Activated naive CD8-positive, alpha-beta T cell treated with anti-CD3 and anti-CD28 coated beads, Interleukin-2, amount 10 ng/mL, durations not matched to agents 7 days and 5 days (primary cell): ENCODE measurements at regions not wholly inside any gene's neighbourhood (a gene's known extent, or its start where the extent isn't known, plus 50 kb on each side); places are given as distances from the start of the nearest gene placed in this dataset.

Source experiments
- ATAC-seq: fragments of 150-1000 bp; cut with Tn5 transposase; one replicate; pipeline ENCODE4 v1.10.0; 2021; ENCODE audit warnings: low read depth, moderate library complexity
- POLR2A ChIA-PET: fragments of 350-600 bp; sonication (Branson Sonifier 250); formaldehyde crosslinking; loops from one replicate; lab custom pipeline; 2021; ENCODE audit warnings: antibody characterized with exemption; lab: Charles Lee
- DNase-seq: peaks from one replicate; pipeline ENCODE4 v3.0.0; 2021
- H3K27ac Mint-ChIP-seq: one replicate; pipeline ENCODE4 v1.8.0; 2022; ENCODE audit warnings: mild to moderate bottlenecking, mixed read lengths
- H3K27me3 Mint-ChIP-seq: one replicate; pipeline ENCODE4 v1.8.0; 2022; ENCODE audit warnings: mild to moderate bottlenecking, moderate library complexity, mixed read lengths
- H3K36me3 Mint-ChIP-seq: one replicate; pipeline ENCODE4 v1.8.0; 2021; ENCODE audit warnings: mild to moderate bottlenecking, mixed read lengths
- H3K4me1 Mint-ChIP-seq: one replicate; pipeline ENCODE4 v1.8.0; 2021; ENCODE audit warnings: mixed read lengths
- H3K4me3 Mint-ChIP-seq: one replicate; pipeline ENCODE4 v1.8.0; 2022; ENCODE audit warnings: mild to moderate bottlenecking, moderate library complexity, mixed read lengths
- H3K9me3 Mint-ChIP-seq: one replicate; pipeline ENCODE4 v1.8.0; 2021; ENCODE audit warnings: mixed read lengths

DNA sequence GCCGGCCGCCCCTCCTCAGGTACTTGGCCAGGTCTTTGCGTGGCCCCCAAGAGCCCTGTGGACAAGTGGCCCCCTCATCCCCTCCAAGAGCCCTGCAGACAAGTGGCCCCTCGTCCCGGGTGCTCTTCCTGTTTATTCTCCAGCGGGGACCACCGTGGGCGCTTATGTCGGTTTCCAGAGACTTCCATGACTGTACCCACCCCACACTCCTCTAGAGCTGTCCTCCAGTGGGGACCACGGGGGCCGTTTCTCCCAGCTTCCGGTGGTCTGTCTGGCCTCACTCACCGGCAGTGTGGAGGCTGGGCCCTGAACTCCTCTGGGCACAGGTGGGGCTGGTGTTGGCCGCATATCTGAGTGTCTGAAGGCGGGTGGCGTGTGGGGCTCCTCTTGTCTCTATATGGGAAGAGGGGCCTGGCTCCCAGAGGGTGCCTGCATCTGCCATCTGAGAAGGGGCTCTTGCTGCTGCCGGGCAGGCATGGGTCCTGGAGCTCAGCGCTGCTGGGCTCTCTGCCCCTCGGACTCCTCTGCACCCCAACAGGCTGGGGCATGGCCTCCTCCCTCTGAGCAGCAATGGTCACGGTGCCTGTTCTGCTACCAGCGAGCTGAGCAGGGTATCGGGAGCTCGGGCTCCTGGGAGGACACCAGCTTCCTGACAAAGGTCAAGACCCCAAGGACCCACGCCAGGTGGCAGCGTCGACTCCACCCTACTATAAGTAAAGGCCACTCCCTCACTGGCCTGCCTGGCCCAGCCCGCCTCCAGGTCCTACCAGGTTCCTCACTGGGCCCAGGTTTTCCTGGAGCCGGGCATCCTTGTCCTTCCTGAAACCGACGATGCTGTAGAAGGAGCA, 1264.3 kb downstream of the BRD1 start:
- ATAC-seq (no peak), DNase-seq (no peak)
- H3K27me3 Mint-ChIP-seq: peaks cover 18% of the 10 kb centered on the region
- H3K27ac Mint-ChIP-seq: no peak overlapping the region
- H3K4me3 Mint-ChIP-seq: no peak overlapping the region
- POLR2A ChIA-PET: no interaction called here
- H3K4me1 Mint-ChIP-seq: peaks cover 6% of the 10 kb centered on the region
- no peaks in the 10 kb centered on the region for H3K9me3 Mint-ChIP-seq
- no peaks in the 10 kb centered on the region for H3K36me3 Mint-ChIP-seq

DNA sequence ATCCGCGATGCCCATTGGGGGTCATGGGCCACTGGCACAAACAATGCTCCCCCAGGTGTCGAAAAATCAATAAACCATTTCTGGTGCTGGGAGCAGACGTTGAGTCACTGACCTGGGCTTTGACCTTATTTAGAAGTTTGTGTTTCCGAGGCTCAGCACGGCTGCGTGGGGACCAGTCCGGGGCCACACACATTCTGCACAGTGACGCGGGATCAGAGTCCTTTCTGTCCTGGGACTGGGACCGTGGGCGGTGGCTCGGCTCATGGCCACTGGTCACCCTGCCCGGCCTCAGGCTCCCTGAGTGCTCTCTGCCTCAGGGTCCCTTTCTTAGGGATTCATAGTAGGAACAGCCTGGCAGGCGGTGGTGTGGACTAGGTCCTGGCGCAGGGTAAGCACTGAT, 1266.0 kb downstream of the BRD1 start:
- Mint-ChIP-seq H3K4me1 (peaks cover under 1% of the 10 kb centered on the region), H3K27me3 (peaks cover 3% of the 10 kb centered on the region), H3K36me3 (no peaks in the 10 kb centered on the region), H3K27ac (no peak overlapping the region), H3K9me3 (no peaks in the 10 kb centered on the region), H3K4me3 (no peak overlapping the region)
- no peak for ATAC-seq
- POLR2A ChIA-PET: no interaction called here
- no peak for DNase-seq

DNA sequence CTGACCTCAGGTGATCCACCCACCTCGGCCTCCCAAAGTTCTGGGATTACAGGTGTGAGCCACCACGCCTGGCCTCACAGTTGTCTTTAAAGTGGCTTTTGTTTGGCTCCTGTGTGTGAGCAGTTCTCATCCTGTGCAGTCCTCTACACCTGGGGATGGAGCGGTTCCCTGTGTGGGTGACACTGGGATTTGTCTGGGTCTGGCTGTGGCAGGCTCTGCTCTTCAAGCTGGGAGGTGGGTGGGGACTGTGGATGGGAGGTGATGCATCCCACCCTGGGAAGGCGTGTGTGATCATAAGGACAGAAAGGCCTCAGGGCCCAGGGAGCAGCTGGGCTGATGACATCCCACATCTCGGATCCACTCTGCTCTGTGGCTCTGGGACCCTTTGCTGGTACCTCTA, 1266.8 kb downstream of the BRD1 start:
- POLR2A ChIA-PET: no interaction called here
- no peaks in the 10 kb centered on the region for H3K36me3 Mint-ChIP-seq
- peaks cover 2% of the 10 kb centered on the region for H3K27me3 Mint-ChIP-seq
- no peaks in the 10 kb centered on the region for H3K9me3 Mint-ChIP-seq
- DNase-seq (no peak), ATAC-seq (no peak)
- no peak overlapping the region for H3K27ac Mint-ChIP-seq
- no peaks in the 10 kb centered on the region for H3K4me1 Mint-ChIP-seq
- H3K4me3 Mint-ChIP-seq: no peak overlapping the region

DNA sequence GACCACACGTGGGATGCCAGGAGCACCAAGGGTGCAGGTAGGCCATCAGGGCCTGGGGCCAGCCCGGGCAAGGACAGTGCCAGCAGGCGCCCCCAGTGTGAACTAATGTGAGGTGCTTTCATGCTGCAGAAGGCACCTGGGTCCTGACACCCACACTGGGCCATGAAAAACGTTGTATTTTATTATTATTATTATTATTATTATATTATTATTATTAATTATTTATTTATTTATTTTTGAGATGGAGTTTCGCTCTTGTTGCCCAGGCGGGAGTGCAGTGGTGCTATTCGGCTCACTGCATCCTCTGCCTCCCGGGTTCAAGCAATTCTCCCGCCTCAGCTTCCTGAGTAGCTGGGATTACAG, 1267.3 kb downstream of the BRD1 start:
- no peaks in the 10 kb centered on the region for H3K9me3 Mint-ChIP-seq

DNA sequence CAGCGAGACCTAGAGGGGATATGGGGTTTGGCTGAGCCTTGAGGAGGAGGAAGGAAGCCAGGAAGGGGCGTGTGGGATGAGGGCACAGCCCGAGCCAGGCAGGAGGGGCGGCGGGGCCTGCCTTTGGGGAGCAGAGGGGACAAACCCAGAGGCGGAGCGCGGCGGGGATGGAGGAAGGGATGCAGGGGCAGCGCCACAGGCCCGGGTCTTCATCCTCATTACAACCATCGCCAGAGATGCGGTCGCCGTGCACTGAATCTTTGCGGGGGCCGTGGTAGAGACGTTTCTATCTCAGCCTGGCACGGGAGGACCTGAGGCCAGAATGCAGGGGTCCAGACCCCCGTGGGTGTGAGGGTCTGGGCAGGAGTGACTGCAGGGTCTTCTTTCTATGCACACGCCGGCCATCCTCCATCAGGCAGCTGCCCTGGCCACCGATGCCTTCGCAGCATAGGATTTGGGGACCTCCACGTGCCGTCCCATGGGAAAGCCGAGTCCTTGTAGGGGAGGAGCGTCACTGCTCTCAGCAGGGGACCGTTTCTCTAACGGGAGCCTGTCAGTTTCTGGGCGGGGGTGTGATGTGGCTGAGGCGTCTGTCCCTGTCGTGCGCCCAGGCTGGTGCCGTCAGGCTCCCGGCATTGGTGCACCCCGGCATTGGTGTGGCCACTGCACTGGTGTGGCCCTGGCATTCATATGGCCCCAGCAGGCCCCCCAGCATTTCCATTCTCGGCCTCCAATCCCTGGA, 1267.9 kb downstream of the BRD1 start:
- H3K9me3 Mint-ChIP-seq: no peaks in the 10 kb centered on the region
- no peaks in the 10 kb centered on the region for H3K4me1 Mint-ChIP-seq
- ATAC-seq (no peak), DNase-seq (no peak)
- no peak overlapping the region for H3K27ac Mint-ChIP-seq
- no peak overlapping the region for H3K4me3 Mint-ChIP-seq
- H3K36me3 Mint-ChIP-seq: no peaks in the 10 kb centered on the region
- POLR2A ChIA-PET: no interaction called here
- H3K27me3 Mint-ChIP-seq: peaks cover 2% of the 10 kb centered on the region

More for the DNA sequence above, 1267.3 kb downstream of the BRD1 start:
- POLR2A ChIA-PET: no interaction called here
- DNase-seq: no peak
- H3K27ac Mint-ChIP-seq: no peak overlapping the region
- H3K27me3 Mint-ChIP-seq: peaks cover 2% of the 10 kb centered on the region
- no peaks in the 10 kb centered on the region for H3K4me1 Mint-ChIP-seq
- no peak for ATAC-seq
- H3K36me3 Mint-ChIP-seq: no peaks in the 10 kb centered on the region
- H3K4me3 Mint-ChIP-seq: no peak overlapping the region

DNA sequence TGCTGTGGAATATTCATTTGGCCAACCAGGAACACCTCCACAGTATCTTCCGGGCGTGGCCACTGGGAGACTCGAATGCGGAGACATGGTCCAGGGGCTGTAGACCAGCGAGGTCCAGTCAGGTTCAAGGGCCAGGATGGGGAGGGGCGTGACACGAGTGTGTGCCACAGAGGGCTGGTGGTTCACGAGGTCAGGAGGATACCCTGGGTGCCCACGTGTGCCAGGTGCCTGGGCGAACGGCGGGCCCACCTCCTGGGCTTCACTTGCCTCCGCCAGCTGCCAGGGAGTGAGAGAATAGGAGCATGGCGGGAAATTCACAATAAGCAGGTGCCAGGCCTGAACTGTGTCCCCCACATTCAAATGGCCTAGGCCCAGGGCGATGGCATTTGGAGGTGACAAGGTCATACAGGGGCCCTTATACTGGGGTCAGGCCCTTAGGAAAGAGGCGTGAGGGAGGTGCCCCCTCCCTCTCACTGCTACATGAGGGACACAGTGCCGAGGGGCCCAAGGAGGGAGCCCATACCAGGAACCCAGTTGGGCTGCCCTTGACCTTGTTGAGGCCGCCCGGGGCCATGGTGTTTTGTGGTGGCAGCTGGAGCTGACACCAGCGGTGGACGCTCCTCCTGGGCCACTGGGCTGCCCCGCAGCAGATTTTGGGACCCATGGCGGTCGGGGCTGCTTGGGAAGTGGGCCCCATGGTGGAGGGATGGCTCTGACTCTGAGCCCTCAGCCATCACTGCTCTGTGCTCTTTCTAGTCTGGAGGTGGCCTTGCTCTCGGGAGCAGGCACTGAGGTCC, 1268.9 kb downstream of the BRD1 start:
- H3K27me3 Mint-ChIP-seq: peaks cover under 1% of the 10 kb centered on the region
- POLR2A ChIA-PET: no interaction called here

DNA sequence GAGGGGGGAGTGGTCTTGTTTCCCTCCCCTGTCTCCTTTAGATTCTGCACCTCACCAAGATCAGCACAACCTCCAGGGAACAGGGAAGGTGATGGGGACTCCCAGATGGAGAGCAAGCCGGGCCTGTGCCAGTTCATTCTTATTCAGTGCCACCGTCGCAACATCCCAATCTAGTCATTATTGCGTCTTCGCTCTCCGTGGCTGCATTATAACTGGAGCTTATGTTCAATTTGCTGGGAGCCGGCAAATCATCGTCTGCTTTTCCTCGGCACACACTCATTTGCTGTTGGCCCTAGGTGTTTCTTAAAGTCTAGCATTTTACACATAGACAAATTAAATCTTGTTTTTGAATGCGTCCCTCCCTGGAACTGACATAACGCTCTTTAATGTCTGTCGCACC, 1269.7 kb downstream of the BRD1 start:
- H3K27ac Mint-ChIP-seq: no peak overlapping the region
- POLR2A ChIA-PET: no interaction called here
- DNase-seq: no peak
- no peaks in the 10 kb centered on the region for H3K36me3 Mint-ChIP-seq
- ATAC-seq: no peak
- no peaks in the 10 kb centered on the region for H3K27me3 Mint-ChIP-seq
- H3K4me3 Mint-ChIP-seq: no peak overlapping the region
- H3K9me3 Mint-ChIP-seq: no peaks in the 10 kb centered on the region
- no peaks in the 10 kb centered on the region for H3K4me1 Mint-ChIP-seq

More for the DNA sequence above, 1268.9 kb downstream of the BRD1 start:
- DNase-seq (no peak), ATAC-seq (no peak)
- no peak overlapping the region for H3K4me3 Mint-ChIP-seq
- no peak overlapping the region for H3K27ac Mint-ChIP-seq
- H3K4me1 Mint-ChIP-seq: no peaks in the 10 kb centered on the region
- no peaks in the 10 kb centered on the region for H3K9me3 Mint-ChIP-seq
- H3K36me3 Mint-ChIP-seq: no peaks in the 10 kb centered on the region

DNA sequence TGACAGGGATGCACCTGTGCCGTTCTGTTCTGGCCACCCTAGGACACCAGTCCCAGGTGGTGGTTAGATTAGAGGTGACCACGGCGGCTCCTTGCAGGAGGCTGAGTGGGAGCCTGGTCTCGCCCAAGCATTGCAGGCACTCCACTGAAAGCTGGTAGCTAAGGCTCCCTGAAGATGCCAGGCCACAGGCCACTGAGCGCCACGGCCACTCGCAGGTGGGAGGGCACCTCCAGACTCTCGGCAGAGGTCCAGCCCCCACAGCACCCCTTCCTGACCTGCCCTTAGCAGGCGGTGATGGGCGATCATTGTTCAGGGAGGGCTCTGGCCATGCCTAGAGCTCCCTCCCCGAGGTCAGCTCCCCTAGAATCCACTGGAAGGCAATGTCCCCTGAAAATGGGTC, 1270.2 kb downstream of the BRD1 start:
- Mint-ChIP-seq H3K27me3 (no peaks in the 10 kb centered on the region), H3K4me1 (no peaks in the 10 kb centered on the region), H3K9me3 (no peaks in the 10 kb centered on the region), H3K27ac (no peak overlapping the region), H3K36me3 (no peaks in the 10 kb centered on the region), H3K4me3 (no peak overlapping the region)
- POLR2A ChIA-PET: no interaction called here
- no peak for DNase-seq
- no peak for ATAC-seq

DNA sequence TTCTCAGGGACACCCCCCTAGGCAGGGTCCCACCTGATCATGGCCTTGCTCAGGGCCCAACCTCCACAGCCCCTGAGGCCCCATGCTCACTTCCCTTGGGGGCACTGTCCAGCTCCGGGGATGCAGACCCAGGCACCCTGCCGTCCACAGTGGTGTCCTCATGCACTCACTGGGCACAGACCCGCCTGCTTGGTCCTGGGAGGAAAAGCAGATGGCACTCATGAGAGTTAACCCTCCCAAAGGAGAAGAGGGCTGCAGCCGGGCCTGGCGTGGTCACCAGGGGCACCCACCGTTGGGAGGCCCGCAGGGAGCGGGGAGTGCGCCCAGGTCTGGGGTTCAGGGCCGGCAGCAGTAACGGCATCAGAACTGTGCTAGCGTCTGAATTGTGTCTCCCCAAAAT, 1270.9 kb downstream of the BRD1 start:
- Mint-ChIP-seq H3K9me3 (no peaks in the 10 kb centered on the region), H3K4me3 (no peak overlapping the region), H3K27ac (no peak overlapping the region), H3K36me3 (no peaks in the 10 kb centered on the region), H3K4me1 (no peaks in the 10 kb centered on the region), H3K27me3 (no peaks in the 10 kb centered on the region)
- no peak for DNase-seq
- POLR2A ChIA-PET: no interaction called here
- ATAC-seq: no peak

DNA sequence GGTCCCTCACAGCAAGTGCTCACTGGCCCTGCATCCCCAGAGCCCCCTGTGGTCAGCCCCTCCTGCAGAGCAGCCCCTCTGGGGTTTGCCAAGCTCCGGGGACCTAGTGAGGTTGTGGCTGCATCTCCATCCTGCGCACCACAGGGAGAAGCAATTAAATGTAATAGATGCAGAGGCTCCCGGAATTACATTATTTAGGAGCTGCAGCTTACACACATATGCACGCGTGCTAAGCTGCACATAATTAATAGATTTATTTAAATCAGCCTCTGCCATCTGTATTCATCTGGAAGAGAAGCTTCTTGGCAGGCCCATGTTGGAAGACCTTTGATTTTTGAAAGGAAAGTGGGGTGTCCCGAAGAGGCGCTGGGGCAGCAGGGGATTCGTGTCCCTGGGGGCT, 1271.5 kb downstream of the BRD1 start:
- no peaks in the 10 kb centered on the region for H3K36me3 Mint-ChIP-seq
- POLR2A ChIA-PET: no interaction called here
- ATAC-seq: no peak
- no peak overlapping the region for H3K27ac Mint-ChIP-seq
- H3K4me1 Mint-ChIP-seq: no peaks in the 10 kb centered on the region
- H3K9me3 Mint-ChIP-seq: no peaks in the 10 kb centered on the region
- no peak for DNase-seq
- H3K27me3 Mint-ChIP-seq: no peaks in the 10 kb centered on the region
- no peak overlapping the region for H3K4me3 Mint-ChIP-seq

DNA sequence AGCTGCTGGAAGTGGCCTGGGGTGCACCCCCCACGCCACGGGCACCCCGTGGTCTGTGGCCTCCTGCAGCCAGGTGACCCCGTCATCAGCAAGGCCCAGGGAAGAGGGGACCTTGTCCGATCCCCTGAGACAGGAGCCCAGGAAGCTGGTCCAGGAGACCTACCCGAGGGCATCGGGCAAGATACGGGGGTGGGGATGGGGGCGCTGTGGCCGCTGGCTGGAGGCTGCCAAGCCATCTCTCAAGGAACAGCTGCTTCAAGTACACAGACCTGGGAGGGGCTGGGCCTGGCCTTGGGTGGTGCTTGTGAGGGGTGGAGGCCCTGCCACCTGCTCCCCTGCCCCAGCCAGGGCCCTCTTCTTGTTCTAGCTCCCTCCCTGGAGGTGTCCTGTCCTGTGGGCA, 1272.1 kb downstream of the BRD1 start:
- no peak for ATAC-seq
- H3K9me3 Mint-ChIP-seq: no peaks in the 10 kb centered on the region
- DNase-seq: no peak
- no peak overlapping the region for H3K27ac Mint-ChIP-seq
- H3K4me1 Mint-ChIP-seq: no peaks in the 10 kb centered on the region
- no peak overlapping the region for H3K4me3 Mint-ChIP-seq
- POLR2A ChIA-PET: no interaction called here
- no peaks in the 10 kb centered on the region for H3K27me3 Mint-ChIP-seq
- H3K36me3 Mint-ChIP-seq: no peaks in the 10 kb centered on the region

DNA sequence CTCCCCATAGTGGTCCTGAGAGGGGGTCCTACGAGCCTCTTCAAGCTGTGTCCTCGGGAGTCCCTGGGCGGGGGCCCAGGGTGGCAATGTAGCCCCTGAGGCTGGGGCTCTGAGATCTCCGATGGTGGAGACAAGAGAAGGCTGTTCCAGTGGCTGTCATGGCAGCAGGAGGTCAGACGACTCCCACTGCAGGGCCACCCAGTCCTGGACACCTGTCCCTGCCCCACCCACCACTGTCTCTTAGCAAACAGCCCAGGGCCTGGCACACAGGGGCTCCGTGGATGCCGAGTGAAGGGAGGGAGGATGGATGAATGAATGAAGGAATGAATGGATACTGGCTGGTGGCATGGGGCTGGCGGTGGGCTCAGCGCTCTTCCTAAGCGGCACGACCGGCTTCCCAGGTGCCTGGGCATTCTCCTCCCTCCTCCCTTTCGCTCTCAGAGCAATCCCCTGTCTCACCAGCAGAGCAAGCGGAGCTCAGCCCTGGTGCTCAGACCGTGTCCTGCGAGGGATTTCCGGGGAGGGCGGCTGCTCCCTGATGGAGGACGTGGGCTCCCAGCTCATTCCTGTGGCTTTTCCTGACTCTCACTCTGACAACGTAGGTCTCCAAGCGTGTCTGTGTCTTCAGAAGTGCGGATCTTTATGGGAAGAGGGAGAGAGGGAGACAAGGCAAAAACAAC, 1272.6 kb downstream of the BRD1 start:
- H3K4me3 Mint-ChIP-seq: no peak overlapping the region
- H3K27ac Mint-ChIP-seq: no peak overlapping the region
- no peaks in the 10 kb centered on the region for H3K9me3 Mint-ChIP-seq
- POLR2A ChIA-PET: no interaction called here
- ATAC-seq: no peak
- H3K4me1 Mint-ChIP-seq: no peaks in the 10 kb centered on the region
- DNase-seq: no peak
- H3K27me3 Mint-ChIP-seq: no peaks in the 10 kb centered on the region
- H3K36me3 Mint-ChIP-seq: no peaks in the 10 kb centered on the region

DNA sequence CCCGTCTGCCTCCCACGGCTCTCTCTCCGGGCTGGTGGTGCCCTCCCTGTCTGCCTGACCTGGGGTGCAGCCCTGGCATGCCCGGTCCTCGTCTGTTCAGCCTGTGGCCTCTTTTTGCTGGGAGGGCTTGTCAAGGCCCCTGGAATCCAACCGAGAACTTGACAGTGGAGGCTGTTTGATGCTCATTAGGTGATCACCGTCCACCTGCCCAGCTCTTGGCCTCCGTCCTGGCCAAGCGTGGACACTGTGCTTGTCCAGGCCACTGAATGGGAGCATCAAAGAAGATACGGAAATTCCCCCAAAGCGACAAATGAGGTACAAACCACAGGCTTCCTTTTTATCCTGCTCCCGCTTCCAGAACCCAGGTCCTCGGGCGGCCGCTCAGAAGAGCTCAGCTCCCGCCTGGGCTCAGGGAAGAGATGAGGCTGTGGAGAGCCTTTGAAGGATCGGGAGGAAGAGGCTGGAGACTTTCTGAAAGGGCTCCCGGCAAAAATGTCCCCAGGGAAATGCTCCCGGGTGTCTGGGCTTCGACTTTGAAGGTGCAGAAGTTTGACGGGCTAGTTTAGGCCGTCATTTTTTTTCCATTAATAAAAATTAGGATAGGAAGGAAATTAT, 1273.9 kb downstream of the BRD1 start:
- POLR2A ChIA-PET: no interaction called here
- DNase-seq: no peak
- no peak for ATAC-seq
- Mint-ChIP-seq H3K4me1 (no peaks in the 10 kb centered on the region), H3K27me3 (no peaks in the 10 kb centered on the region), H3K4me3 (no peak overlapping the region), H3K9me3 (no peaks in the 10 kb centered on the region), H3K36me3 (no peaks in the 10 kb centered on the region), H3K27ac (no peak overlapping the region)
